A549 (cell line): ENCODE measurements at regions not wholly inside any gene's neighbourhood (a gene's known extent, or its start where the extent isn't known, plus 50 kb on each side); places are given as distances from the start of the nearest gene placed in this dataset.

Experiments used
- ATAC-seq, 2 experiments: fragments of 200-7000 bp in 1 of 2; fragments of >200 bp in 1 of 2; cut with Nextera tagmentation in 1 of 2; cut with Tn5 transposase in 1 of 2; 3 replicates each; pipeline versions ENCODE4 v1.8.0 to v1.9.1; 2018 to 2020; ENCODE audit warnings: mild to moderate bottlenecking in 1 of 2, moderate library complexity in 1 of 2
- CTCF ChIA-PET: fragments of 300-600 bp; sonication (Branson Sonifier 250); formaldehyde crosslinking; extraction: SDS; loops from one replicate; lab custom pipeline; 2021; ENCODE audit warnings: antibody characterized with exemption, inconsistent platforms; lab: Yijun Ruan, JAX
- POLR2A ChIA-PET: fragments of 350-600 bp; formaldehyde crosslinking; extraction: SDS; loops from one replicate; lab custom pipeline; 2021; ENCODE audit warnings: antibody characterized with exemption, inconsistent platforms; lab: Yijun Ruan, JAX
- DNase-seq, 2 experiments: peaks; one replicate each; pipeline versions ENCODE4 v3.0.0 to v3.0.0-alpha.2; 2011 to 2016; ENCODE audit warnings: low read depth in 1 of 2, low spot score in 1 of 2
- FAIRE-seq: peaks from 2 replicates; lab custom pipeline; 2011; peaks lifted over from hg19 to GRCh38; lab: Jason Lieb, UNC
- H3K27ac ChIP-seq, 2 experiments: fragments of >200 bp; sonication (Bioruptor Twin); formaldehyde crosslinking; 3 replicates each; pipeline ENCODE4 v1.5.1; 2016 to 2017
- H3K4me1 ChIP-seq: fragments of >200 bp; sonication (Bioruptor Twin); formaldehyde crosslinking; 3 replicates; pipeline ENCODE4 v1.6.1; 2016
- H3K4me2 ChIP-seq: fragments of >200 bp; sonication (Bioruptor Twin); formaldehyde crosslinking; 3 replicates; pipeline ENCODE4 v1.6.1; 2016
- H3K4me3 ChIP-seq: fragments of >200 bp; sonication (Bioruptor Twin); formaldehyde crosslinking; 3 replicates; pipeline ENCODE4 v1.5.1; 2016
- H3K9me3 ChIP-seq: fragments of >200 bp; sonication (Bioruptor Twin); formaldehyde crosslinking; 3 replicates; pipeline ENCODE4 v1.6.1; 2016
- CHD2 ChIP-seq: fragments of 150-350 bp; IDR thresholded peaks from 2 replicates; pipeline ENCODE4 v1.6.1; 2014; ENCODE audit warnings: low read length; ENCODE audit not compliant: partially characterized antibody
- ESRRA ChIP-seq: fragments of 150-350 bp; IDR thresholded peaks from 2 replicates; pipeline ENCODE4 v1.6.1; 2014; ENCODE audit warnings: mild to moderate bottlenecking, low read length, borderline replicate concordance
- FOSB ChIP-seq: fragments of 250-450 bp; sonication (Bioruptor Pico); IDR thresholded peaks from 2 replicates; pipeline ENCODE4 v1.5.0; 2020; ENCODE audit warnings: mild to moderate bottlenecking, moderate library complexity
- HMGXB4 ChIP-seq: fragments of 250-450 bp; sonication (Bioruptor Pico); IDR thresholded peaks from 2 replicates; pipeline ENCODE4 v1.5.0; 2021; ENCODE audit warnings: mild to moderate bottlenecking, moderate library complexity, borderline replicate concordance
- HOXA7 ChIP-seq: fragments of 250-450 bp; sonication (Bioruptor Pico); IDR thresholded peaks from 2 replicates; pipeline ENCODE4 v1.5.0; 2020; ENCODE audit warnings: mild to moderate bottlenecking, moderate library complexity
- JUNB ChIP-seq: fragments of >200 bp; sonication (Bioruptor Twin); formaldehyde crosslinking; IDR thresholded peaks from 2 replicates; pipeline ENCODE4 v1.6.1; 2016
- KDM1A ChIP-seq: fragments of 200-600 bp; sonication (generic); IDR thresholded peaks from 2 replicates; pipeline ENCODE4 v1.6.1; 2016; ENCODE audit warnings: low read depth, mild to moderate bottlenecking
- MAFK ChIP-seq: fragments of 450-650 bp; IDR thresholded peaks from 2 replicates; pipeline ENCODE4 v1.6.1; 2014; ENCODE audit not compliant: partially characterized antibody
- NR3C1 ChIP-seq: fragments of >200 bp; sonication (Bioruptor Twin); formaldehyde crosslinking; IDR thresholded peaks from 3 replicates; pipeline ENCODE4 v1.6.1; 2017
- POLR2A ChIP-seq: IDR thresholded peaks from 2 replicates; pipeline ENCODE4 v1.6.1; 2012; ENCODE audit warnings: mild to moderate bottlenecking, low read length
- RAD21 ChIP-seq, 2 experiments: fragments of >200 bp in 1 of 2; sonication (Bioruptor Twin) in 1 of 2; formaldehyde crosslinking in 1 of 2; IDR thresholded peaks in 1 of 2; conservative IDR thresholded peaks in 1 of 2; 2 replicates in 1 of 2; 3 replicates in 1 of 2; pipeline ENCODE4 v1.6.1; 2012 to 2018; ENCODE audit warnings: inconsistent platforms in 1 of 2
- RCOR1 ChIP-seq: fragments of 150-350 bp; IDR thresholded peaks from 2 replicates; pipeline ENCODE4 v1.6.1; 2014; ENCODE audit warnings: antibody characterized with exemption, low read length, low read depth
- RFX5 ChIP-seq: fragments of 450-650 bp; IDR thresholded peaks from 2 replicates; pipeline ENCODE4 v1.7.1; 2014; ENCODE audit warnings: antibody characterized with exemption, mild to moderate bottlenecking, moderate library complexity
- SREBF2 ChIP-seq: fragments of 450-650 bp; IDR thresholded peaks from 2 replicates; pipeline ENCODE4 v1.6.1; 2014; ENCODE audit warnings: mild to moderate bottlenecking, moderate library complexity
- TFCP2L1 ChIP-seq: fragments of 250-450 bp; sonication (Bioruptor Pico); IDR thresholded peaks from 2 replicates; pipeline ENCODE4 v1.5.0; 2021; ENCODE audit warnings: mild to moderate bottlenecking
- TP53 ChIP-seq: fragments of 250-450 bp; sonication (Bioruptor Pico); IDR thresholded peaks from 2 replicates; pipeline ENCODE4 v1.5.0; 2021; ENCODE audit warnings: mild to moderate bottlenecking, moderate library complexity
- USF2 ChIP-seq: fragments of 450-650 bp; IDR thresholded peaks from 2 replicates; pipeline ENCODE4 v1.6.1; 2014; ENCODE audit warnings: antibody characterized with exemption
- ZC3H11A ChIP-seq: fragments of 450-650 bp; IDR thresholded peaks from 2 replicates; pipeline ENCODE4 v1.6.1; 2014; ENCODE audit warnings: antibody characterized with exemption, mild to moderate bottlenecking
- WGBS: methylation state at CpG from one replicate; pipeline ENCODE4 v1.1.6; 2017; ENCODE audit errors: missing lambda C conversion rate; 5-methylcytosine and 5-hydroxymethylcytosine counted together
- TF ChIP-seq, protein P1 (sequence below): IDR thresholded peaks from 2 replicates; pipeline ENCODE4 v1.6.1; 2012
- TF ChIP-seq, protein P2 (sequence below): fragments of >200 bp; sonication (Bioruptor Twin); formaldehyde crosslinking; IDR thresholded peaks from 2 replicates; pipeline ENCODE4 v1.6.1; 2016
- TF ChIP-seq, protein P3 (sequence below): fragments of 250-450 bp; sonication (Bioruptor Pico); IDR thresholded peaks from 2 replicates; pipeline ENCODE4 v1.5.0; 2020; ENCODE audit warnings: low read depth, mild to moderate bottlenecking, moderate library complexity
- TF ChIP-seq, protein P4 (sequence below): IDR thresholded peaks from 2 replicates; pipeline ENCODE4 v1.6.1; 2012; ENCODE audit warnings: low read depth, borderline replicate concordance

GRCh38 chr16:7160093-7160492, 172.6 kb upstream of the RBFOX1 start:
- POLR2A ChIA-PET: no interaction called here
- DNase-seq (no peak), ATAC-seq (no peak), FAIRE-seq (no peak)
- WGBS: 0% methylated on average over 3 of the region's 3 CpGs
- no peak overlapping the region for H3K4me3 ChIP-seq
- no peaks in the 10 kb centered on the region for H3K4me1 ChIP-seq
- H3K27ac ChIP-seq: no peak overlapping the region
- TF ChIP-seq TP53 (CRISPR knock-in tag): no peak
- no peak for TF ChIP-seq NR3C1
- TF ChIP-seq TFCP2L1 (CRISPR knock-in tag): no peak
- TF ChIP-seq POLR2A: no peak
- no peak for TF ChIP-seq RAD21 (conservative IDR thresholded peaks at IDR 0.05 in 1 of 2, IDR thresholded peaks at IDR 0.05 in 1 of 2)
- TF ChIP-seq, protein P1, sequence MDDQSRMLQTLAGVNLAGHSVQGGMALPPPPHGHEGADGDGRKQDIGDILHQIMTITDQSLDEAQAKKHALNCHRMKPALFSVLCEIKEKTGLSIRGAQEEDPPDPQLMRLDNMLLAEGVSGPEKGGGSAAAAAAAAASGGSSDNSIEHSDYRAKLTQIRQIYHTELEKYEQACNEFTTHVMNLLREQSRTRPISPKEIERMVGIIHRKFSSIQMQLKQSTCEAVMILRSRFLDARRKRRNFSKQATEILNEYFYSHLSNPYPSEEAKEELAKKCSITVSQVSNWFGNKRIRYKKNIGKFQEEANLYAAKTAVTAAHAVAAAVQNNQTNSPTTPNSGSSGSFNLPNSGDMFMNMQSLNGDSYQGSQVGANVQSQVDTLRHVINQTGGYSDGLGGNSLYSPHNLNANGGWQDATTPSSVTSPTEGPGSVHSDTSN: no peak
- no peak for TF ChIP-seq KDM1A
- TF ChIP-seq MAFK: no peak
- TF ChIP-seq, protein P2, sequence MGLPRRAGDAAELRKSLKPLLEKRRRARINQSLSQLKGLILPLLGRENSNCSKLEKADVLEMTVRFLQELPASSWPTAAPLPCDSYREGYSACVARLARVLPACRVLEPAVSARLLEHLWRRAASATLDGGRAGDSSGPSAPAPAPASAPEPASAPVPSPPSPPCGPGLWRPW: no peak
- TF ChIP-seq, protein P3, sequence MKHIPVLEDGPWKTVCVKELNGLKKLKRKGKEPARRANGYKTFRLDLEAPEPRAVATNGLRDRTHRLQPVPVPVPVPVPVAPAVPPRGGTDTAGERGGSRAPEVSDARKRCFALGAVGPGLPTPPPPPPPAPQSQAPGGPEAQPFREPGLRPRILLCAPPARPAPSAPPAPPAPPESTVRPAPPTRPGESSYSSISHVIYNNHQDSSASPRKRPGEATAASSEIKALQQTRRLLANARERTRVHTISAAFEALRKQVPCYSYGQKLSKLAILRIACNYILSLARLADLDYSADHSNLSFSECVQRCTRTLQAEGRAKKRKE (CRISPR knock-in tag): no peak
- TF ChIP-seq FOSB: no peak
- no peak for TF ChIP-seq RCOR1
- no peak for TF ChIP-seq ESRRA
- TF ChIP-seq HMGXB4 (CRISPR knock-in tag): no peak
- no peak for TF ChIP-seq CHD2
- TF ChIP-seq JUNB: no peak
- H3K9me3 ChIP-seq: no peaks in the 10 kb centered on the region
- CTCF ChIA-PET: no interaction called here
- H3K4me2 ChIP-seq: no peak overlapping the region

DNA sequence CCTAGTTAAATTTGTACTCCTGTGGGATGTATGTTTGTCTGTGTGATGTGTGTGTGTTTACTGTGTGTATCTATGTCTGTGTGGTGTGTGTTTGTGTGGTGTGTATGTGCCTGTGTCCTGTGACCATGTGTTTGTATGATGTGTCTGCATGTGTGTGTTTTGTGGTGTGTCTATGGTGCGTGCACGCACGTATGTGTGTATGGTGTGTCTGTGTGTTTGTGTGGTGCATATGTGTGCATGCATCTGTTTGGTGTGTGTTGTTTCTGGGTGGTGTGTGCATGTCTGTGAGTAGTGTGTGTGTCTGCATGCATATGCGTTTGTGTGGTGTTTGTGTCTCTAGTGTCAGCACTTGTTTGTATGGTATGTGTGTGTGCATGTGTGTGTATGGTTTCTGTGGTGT, 174.2 kb upstream of the RBFOX1 start:
- WGBS: 51% methylated on average over 4 of the region's 4 CpGs
- Histone ChIP-seq H3K4me1 (no peaks in the 10 kb centered on the region), H3K4me3 (no peak overlapping the region), H3K27ac (no peak overlapping the region), H3K4me2 (no peak overlapping the region), H3K9me3 (no peaks in the 10 kb centered on the region)
- ChIA-PET CTCF (no interaction called here), POLR2A (no interaction called here)
- DNase-seq: no peak
- FAIRE-seq: no peak
- TF ChIP-seq, protein P3 (CRISPR knock-in tag): no peak
- TF ChIP-seq HOXA7 (CRISPR knock-in tag) (no peak), USF2 (no peak), ZC3H11A (no peak), SREBF2 (no peak), RFX5 (no peak)
- TF ChIP-seq, protein P4, sequence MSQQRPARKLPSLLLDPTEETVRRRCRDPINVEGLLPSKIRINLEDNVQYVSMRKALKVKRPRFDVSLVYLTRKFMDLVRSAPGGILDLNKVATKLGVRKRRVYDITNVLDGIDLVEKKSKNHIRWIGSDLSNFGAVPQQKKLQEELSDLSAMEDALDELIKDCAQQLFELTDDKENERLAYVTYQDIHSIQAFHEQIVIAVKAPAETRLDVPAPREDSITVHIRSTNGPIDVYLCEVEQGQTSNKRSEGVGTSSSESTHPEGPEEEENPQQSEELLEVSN: no peak
- no peak for ATAC-seq
